HG02763 (cell line): ENCODE measurements at regions not wholly inside any gene's neighbourhood (a gene's known extent, or its start where the extent isn't known, plus 50 kb on each side); places are given as distances from the start of the nearest gene placed in this dataset.
"Not testable (repeated sequence)": the region's sequence is repeated elsewhere in the genome, so short reads cannot be mapped to it uniquely, and the experiment has no call there.

Experiments used
- ATAC-seq: cut with Tn5 transposase; IDR thresholded peaks from one replicate; pipeline ENCODE4 v1.9.1; 2021; ENCODE audit warnings: mild to moderate bottlenecking, moderate library complexity; ENCODE audit not compliant: unreplicated experiment

- ATAC-seq = no peak
Measured at GRCh38 chr1:115536279-115536816, 105.4 kb upstream of the VANGL1 start.

GRCh38 chr1:115534106-115534505 is 107.7 kb upstream of the VANGL1 start:
- ATAC-seq = no peak

- no peak for ATAC-seq
Measured at GRCh38 chr1:115531631-115532264, 110.0 kb upstream of the VANGL1 start.

GRCh38 chr1:115530407-115530806 is 111.4 kb upstream of the VANGL1 start:
- ATAC-seq = no peak

- no peak for ATAC-seq
Measured at GRCh38 chr1:115529216-115529897, 112.4 kb upstream of the VANGL1 start.

GRCh38 chr1:115528336-115528735 is 113.4 kb upstream of the VANGL1 start:
- not testable (repeated sequence) for ATAC-seq

DNA sequence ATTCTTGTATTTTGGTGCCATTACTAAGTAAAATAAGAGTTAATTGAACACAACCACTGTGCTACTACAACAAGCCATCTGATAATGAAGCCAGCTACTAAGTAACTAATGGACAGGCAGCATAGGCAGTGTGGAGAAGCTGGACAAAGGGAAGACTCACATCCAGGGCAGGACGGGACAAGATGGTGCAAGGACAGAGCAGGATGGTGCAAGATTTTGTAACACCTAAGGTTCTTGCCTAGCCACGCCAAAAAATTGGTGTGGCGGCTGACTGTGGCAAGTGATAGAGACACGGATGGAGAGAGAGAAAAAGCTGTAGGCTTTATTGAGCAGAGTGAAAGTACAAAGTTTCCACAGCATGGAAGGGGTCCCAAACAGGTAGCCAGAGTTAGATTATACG is 114.0 kb upstream of the VANGL1 start:
- ATAC-seq = no peak

- no peak for ATAC-seq
Measured at GRCh38 chr1:115526900-115527299, 114.9 kb upstream of the VANGL1 start.

DNA sequence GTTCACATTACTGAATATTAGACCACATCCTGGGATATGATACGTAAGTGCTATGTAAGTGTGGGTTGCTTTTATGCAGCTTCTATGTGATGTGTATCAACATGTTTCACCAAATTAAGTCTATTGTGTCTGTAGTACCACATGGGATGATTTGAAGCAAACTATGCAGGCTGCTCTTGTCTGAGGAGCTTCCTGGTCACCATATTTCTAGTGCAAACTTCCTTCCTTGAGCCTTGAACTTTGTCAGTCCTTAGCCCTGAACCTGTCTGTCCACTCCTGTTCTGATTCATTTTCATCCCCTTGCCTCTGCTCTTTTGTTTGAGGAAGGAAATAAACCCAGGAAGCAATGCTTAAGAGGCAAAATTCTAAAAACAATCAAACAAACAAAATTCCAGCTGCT is 117.5 kb upstream of the VANGL1 start:
- no peak for ATAC-seq

GRCh38 chr1:115522386-115522785 is 119.4 kb upstream of the VANGL1 start:
- ATAC-seq = no peak

DNA sequence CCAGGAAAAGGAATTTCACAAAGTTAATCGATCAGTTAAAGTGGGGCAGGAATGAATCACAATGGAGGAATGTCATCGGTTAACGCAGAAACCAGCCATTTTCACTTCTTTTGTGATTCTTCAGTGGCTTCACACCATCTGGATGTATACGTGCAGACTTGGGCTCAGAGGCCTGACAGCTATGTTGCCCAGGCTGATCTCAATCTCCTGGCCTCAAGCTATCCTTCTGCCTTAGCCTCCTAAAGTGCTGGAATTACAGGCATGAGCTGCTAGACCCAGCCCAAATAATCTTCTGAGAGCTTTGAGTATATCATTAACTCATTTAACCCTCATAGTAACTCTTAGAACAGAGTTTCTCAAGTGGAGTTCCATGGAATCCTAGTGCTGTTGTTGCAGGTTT is 126.5 kb upstream of the VANGL1 start:
- ATAC-seq = no peak

GRCh38 chr1:115510226-115510625 is 131.5 kb upstream of the VANGL1 start:
- ATAC-seq = not testable (repeated sequence)

DNA sequence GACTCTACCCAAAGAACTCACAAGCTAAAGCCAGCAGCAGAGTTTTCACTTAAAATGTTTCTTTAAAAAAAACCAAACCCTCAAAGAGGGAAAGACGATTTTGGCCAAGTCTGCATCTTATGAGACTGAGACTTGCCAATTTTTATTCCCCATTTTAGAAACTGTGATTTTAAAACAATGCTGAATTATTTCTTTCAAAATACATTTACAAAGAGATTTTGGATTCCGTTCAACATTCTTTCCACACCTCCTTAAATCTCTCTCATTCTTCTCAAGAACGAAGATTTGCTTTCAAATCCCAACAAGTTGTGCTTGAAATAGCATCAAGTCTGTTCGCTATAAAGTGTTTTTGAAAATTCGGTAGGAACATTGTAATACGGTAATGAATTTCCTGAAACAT is 133.9 kb upstream of the VANGL1 start:
- ATAC-seq = no peak

GRCh38 chr1:115506924-115507589 is 134.7 kb upstream of the VANGL1 start:
- no peak for ATAC-seq

DNA sequence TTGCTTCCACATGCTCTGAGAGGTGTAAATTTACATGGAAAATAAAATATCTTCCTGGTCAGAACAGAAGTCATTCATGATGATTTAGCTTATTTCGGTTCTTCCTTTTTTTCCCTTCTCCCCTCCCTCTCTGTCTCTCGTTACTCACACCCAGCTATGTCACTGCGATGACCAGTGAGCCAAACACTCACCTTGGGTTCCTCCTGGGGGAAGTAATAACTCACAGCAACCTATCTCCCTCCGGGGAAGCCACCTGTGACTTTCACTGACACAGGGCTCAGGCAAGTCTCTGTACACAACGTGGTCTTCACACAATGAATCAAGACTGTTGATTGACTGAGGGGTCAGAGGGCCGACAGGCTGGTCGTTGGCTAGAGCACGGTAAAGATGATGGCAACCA is 135.3 kb upstream of the VANGL1 start:
- ATAC-seq = no peak

GRCh38 chr1:115505148-115505571 is 136.6 kb upstream of the VANGL1 start:
- ATAC-seq = no peak

DNA sequence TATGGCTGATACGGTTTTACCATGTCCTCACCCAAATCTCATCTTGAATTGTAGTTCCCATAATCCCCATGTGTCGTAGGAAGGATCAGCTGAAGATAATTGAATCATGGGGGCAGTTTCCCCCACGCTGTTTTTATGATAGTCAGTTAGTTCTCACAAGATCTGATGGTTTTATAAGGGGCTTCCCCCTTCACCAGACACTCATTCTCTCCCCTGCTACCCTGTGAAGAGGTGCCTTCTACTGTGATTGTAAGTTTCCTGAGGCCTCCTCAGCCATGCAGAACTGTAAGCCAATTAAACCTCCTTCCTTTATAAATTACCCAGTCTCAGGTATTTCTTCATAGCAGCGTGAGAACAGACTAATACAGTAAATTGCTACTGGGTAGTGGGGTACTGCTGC is 139.6 kb upstream of the VANGL1 start:
- not testable (repeated sequence) for ATAC-seq

DNA sequence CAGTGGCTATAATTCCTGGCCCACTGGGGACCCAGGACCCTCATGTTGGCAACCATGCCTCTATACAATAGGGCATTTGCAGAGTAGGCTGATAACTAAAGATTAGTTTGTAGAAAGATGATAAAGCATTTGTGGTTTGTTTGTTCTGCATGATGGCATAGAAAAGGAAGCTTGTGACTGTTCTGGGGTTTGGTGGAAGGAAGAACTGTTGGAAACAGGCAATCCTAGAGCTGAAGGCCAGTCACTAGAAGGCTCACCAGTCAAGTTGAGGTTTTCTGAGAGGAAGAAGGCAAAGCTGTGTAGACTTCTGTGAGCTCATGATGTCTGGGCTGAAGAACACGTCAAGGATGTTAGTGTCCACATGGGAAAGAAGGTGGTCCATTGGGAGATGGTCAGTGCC is 140.3 kb upstream of the VANGL1 start:
- no peak for ATAC-seq

DNA sequence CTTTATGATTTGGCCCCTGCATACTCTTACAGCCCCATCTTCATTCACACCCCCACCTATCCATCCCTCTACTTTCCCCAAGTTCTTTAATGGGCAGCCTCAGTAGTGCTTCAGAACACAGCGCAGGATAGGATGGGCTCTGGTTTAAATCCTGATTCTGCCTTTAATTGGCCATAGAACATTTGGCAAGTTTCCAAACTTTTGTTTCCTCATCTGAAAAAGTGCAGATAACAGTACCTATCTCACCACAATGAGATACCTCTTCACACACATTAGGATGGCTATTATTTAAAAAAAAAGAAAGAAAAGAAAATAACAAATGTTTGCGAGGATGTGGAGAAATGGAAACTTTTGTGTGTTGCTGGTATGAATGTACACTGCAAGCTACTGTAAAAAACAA is 142.5 kb upstream of the VANGL1 start:
- no peak for ATAC-seq

DNA sequence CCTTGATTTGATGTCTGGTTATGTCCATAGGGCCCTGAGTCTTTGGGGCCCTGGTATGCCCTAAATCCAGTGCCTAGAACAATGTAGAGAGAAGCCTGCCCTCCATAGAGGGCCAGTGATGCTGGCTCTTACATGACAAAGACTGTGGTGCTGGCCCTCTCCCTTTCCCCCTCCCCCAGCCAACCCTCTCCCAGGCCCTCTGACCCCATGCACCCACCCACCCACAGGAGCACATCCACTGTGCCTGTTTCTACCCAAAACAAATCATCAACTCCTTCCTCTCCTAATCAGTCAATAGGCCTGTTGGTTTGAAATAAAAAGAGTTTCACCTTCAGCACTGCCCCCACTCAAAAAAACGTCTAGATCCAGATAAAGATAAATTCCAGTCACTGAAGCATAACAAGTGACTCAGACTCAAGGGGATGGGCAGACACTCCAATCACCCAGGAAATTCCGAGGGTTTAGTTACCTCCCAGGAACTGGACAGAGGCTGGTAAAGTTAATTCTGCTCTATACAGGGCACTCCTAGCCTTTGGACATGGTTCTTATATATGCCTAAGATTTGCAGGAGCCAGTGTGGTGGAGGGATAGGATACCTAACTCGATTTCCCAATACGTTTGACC is 144.8 kb upstream of the VANGL1 start:
- ATAC-seq = no peak

DNA sequence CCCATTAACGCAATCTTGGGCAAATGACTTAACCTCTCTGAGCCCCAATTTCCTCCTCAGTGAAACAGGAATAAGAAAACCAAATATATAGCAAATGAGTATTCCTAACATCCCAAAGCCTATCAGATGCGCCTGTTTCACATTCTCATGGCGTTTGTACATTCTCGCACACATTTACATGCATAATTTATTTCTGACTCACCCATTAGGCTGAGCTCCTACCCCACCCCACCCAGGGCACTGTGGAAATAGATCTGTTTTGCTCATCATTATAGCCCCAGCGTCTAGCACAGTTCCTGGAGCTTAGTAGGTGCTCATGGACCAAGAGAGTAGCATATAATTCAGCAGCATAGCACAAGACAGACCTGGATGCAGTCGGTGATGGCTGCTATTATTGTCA is 146.1 kb upstream of the VANGL1 start:
- ATAC-seq = no peak

DNA sequence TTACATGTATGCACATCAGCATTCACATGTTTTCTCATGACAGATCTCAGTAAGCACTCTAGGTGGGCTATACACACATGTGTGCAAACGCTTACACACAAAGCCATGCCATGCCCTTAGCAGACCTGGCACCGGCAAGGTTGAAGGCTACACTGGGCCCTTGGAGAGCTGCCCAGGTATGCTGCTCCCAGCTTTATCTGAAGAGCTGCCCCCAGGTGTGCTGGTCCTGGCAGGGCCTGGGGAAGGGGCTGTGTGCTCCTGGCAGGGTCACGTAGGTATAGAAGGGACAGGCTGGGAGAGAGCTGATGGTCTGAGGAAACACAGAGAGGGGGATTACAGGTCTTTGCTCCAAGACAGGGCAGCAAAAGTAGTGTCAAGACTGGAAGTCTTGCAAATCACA is 146.7 kb upstream of the VANGL1 start:
- ATAC-seq = no peak
